ENCODE measurements at regions not wholly inside any gene's neighbourhood (a gene's known extent, or its start where the extent isn't known, plus 50 kb on each side); places are given as distances from the start of the nearest gene placed in this dataset.

DNA sequence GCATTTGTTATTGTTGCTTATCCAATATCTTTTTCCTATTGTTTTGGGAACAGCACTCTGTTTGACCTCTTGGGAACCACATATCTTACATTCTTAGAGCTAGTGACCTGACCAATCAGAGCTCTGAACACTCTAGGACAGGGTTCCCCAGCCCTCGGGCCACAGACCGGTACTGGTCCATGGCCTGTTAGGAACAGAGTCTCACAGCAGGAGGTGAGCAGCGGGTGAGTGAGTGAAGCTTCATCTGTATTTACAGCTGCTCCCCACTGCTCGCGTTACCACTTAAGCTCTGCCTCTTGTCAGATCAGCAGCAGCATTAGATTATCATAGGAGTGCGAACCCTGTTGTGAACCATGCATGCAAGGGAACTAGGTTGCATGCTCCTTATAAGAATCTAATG lies 226.0 kb upstream of the TSHZ2 start:
- TF ChIP-seq, protein P1, sequence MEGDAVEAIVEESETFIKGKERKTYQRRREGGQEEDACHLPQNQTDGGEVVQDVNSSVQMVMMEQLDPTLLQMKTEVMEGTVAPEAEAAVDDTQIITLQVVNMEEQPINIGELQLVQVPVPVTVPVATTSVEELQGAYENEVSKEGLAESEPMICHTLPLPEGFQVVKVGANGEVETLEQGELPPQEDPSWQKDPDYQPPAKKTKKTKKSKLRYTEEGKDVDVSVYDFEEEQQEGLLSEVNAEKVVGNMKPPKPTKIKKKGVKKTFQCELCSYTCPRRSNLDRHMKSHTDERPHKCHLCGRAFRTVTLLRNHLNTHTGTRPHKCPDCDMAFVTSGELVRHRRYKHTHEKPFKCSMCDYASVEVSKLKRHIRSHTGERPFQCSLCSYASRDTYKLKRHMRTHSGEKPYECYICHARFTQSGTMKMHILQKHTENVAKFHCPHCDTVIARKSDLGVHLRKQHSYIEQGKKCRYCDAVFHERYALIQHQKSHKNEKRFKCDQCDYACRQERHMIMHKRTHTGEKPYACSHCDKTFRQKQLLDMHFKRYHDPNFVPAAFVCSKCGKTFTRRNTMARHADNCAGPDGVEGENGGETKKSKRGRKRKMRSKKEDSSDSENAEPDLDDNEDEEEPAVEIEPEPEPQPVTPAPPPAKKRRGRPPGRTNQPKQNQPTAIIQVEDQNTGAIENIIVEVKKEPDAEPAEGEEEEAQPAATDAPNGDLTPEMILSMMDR (IDR thresholded peaks at IDR 0.05) = no peak
- no peak for TF ChIP-seq POLR2A (IDR thresholded peaks at IDR 0.05)

All from Peyer's patch (tissue), 4 donors.